ENCODE measurements at regions not wholly inside any gene's neighbourhood (a gene's known extent, or its start where the extent isn't known, plus 50 kb on each side); places are given as distances from the start of the nearest gene placed in this dataset.

GRCh38 chr3:64918989-64919388, 231.2 kb upstream of the ADAMTS9 start:
- TF ChIP-seq CTCF (IDR thresholded peaks at IDR 0.05) (no peak), PRDM15 (CRISPR knock-in tag; IDR thresholded peaks at IDR 0.05) (no peak), ESRRA (CRISPR knock-in tag; IDR thresholded peaks at IDR 0.05; ENCODE audit: borderline replicate concordance) (no peak), ATF6 (CRISPR knock-in tag; IDR thresholded peaks at IDR 0.05) (no peak), MAX (CRISPR knock-in tag; IDR thresholded peaks at IDR 0.05) (no peak), ATF3 (CRISPR knock-in tag; conservative IDR thresholded peaks at IDR 0.05) (no peak), CREM (CRISPR knock-in tag; IDR thresholded peaks at IDR 0.05) (no peak), FOXJ3 (CRISPR knock-in tag; IDR thresholded peaks at IDR 0.05; ENCODE audit: borderline replicate concordance) (no peak)

Data from WTC11 (cell line).